GM18907 (cell line): ENCODE measurements at regions not wholly inside any gene's neighbourhood (a gene's known extent, or its start where the extent isn't known, plus 50 kb on each side); places are given as distances from the start of the nearest gene placed in this dataset.
"Not testable (repeated sequence)": the region's sequence is repeated elsewhere in the genome, so short reads cannot be mapped to it uniquely, and the experiment has no call there.

Experiments
- ATAC-seq: cut with Tn5 transposase; IDR thresholded peaks from one replicate; pipeline ENCODE4 v1.9.1; 2021; ENCODE audit warnings: mild to moderate bottlenecking, moderate library complexity; ENCODE audit not compliant: unreplicated experiment

- ATAC-seq = no peak
Observed at GRCh38 chr1:87973896-87974295, 645.2 kb downstream of the LMO4 start.

GRCh38 chr1:87976316-87976715, 647.6 kb downstream of the LMO4 start:
- ATAC-seq = no peak

- ATAC-seq = no peak
Observed at GRCh38 chr1:87977145-87977544, 648.5 kb downstream of the LMO4 start.

- ATAC-seq = no peak
Observed at GRCh38 chr1:87979079-87979478, 650.4 kb downstream of the LMO4 start.

GRCh38 chr1:87980494-87980893, 651.8 kb downstream of the LMO4 start:
- peak; percentile 71 for ATAC-seq

GRCh38 chr1:87981386-87981785, 652.7 kb downstream of the LMO4 start:
- ATAC-seq = no peak

- no peak for ATAC-seq
Observed at GRCh38 chr1:87981810-87982209, 653.1 kb downstream of the LMO4 start.

- no peak for ATAC-seq
Observed at GRCh38 chr1:87983841-87984240, 655.2 kb downstream of the LMO4 start.

- no peak for ATAC-seq
Observed at GRCh38 chr1:87985071-87985470, 656.4 kb downstream of the LMO4 start.

- ATAC-seq = no peak
Observed at GRCh38 chr1:87986130-87986866, 657.6 kb downstream of the LMO4 start.

- ATAC-seq = no peak
Observed at GRCh38 chr1:87989346-87989745, 660.7 kb downstream of the LMO4 start.

GRCh38 chr1:87992536-87992935, 663.9 kb downstream of the LMO4 start:
- not testable (repeated sequence) for ATAC-seq

- ATAC-seq = no peak
Observed at GRCh38 chr1:87993051-87993450, 664.4 kb downstream of the LMO4 start.

- no peak for ATAC-seq
Observed at GRCh38 chr1:87999852-88000251, 671.2 kb downstream of the LMO4 start.

GRCh38 chr1:88001460-88001859, 672.8 kb downstream of the LMO4 start:
- ATAC-seq = no peak

- no peak for ATAC-seq
Observed at GRCh38 chr1:88003255-88003654, 674.6 kb downstream of the LMO4 start.

- no peak for ATAC-seq
Observed at GRCh38 chr1:88009916-88010315, 674.2 kb upstream of the PKN2 start.

GRCh38 chr1:88013485-88013884, 670.6 kb upstream of the PKN2 start:
- no peak for ATAC-seq

- no peak for ATAC-seq
Observed at GRCh38 chr1:88014131-88014530, 669.9 kb upstream of the PKN2 start.

GRCh38 chr1:88016947-88017346, 667.1 kb upstream of the PKN2 start:
- no peak for ATAC-seq

- ATAC-seq = no peak
Observed at GRCh38 chr1:88021529-88021928, 662.5 kb upstream of the PKN2 start.

- ATAC-seq = no peak
Observed at GRCh38 chr1:88022516-88022915, 661.6 kb upstream of the PKN2 start.

- ATAC-seq = no peak
Observed at GRCh38 chr1:88029142-88029541, 654.9 kb upstream of the PKN2 start.
